ENCODE measurements at regions not wholly inside any gene's neighbourhood (a gene's known extent, or its start where the extent isn't known, plus 50 kb on each side); places are given as distances from the start of the nearest gene placed in this dataset.
"Not testable (repeated sequence)": the region's sequence is repeated elsewhere in the genome, so short reads cannot be mapped to it uniquely, and the experiment has no call there.

DNA sequence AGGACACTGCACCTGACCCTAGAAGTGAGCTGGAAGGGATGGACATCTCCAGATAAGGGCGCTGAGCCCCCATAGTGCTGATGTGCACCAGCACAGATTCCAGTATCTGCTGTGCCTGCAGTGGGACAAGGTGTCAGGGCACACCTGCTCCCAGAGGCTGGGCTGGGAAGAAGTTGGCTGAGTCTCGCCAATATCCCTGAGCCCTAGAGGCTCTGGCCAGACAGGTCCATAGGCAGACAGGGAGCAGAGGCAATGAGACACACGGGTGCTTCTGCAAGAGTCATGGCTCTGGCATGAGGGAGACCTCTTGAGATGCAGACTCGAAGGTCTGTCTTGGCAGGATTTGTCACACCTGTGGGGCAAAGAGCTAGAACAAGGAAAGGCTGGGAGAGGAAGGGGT is 1321.5 kb downstream of the UQCRFS1 start:
- DNase-seq: no peak

DNA sequence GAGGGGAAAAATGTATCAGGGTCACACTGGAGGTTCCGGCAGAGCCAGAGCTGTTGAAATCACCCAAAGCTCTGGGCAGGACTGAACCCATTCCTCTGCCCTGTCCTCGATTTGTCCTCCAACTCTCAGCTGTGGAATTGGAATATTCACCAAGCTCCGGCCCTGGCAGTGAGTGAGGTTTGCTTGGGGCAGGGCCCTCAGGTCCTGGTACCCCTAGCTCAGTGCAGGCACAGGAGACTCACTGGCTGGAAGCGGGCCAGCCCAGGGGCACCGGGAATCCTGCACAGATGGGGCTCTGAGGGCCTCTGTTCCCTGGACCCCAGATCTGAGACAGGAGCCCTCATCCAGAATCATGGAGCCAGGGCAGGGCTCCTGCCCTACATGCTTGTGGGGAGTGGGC is 1322.3 kb downstream of the UQCRFS1 start:
- DNase-seq: no peak

DNA sequence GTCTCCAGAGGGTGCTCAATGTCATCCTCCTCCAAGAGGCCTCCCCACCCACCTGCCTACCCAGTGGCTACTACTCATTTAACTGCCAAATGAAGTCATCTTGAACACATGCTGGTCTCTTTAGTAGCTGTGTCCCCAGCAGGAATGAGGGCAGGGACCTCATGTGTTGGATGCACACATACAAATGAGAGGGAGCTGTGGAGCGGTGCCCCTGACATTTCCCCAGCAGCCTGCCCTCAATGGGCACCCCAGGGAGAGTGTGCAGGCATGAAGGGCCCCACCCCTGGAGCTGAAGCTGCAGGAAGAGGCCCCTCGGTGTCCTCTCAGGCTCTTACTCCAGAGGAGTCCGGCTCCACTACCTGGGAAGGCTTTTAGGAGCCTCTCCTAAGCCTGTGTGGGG is 1322.7 kb downstream of the UQCRFS1 start:
- no peak for DNase-seq

DNA sequence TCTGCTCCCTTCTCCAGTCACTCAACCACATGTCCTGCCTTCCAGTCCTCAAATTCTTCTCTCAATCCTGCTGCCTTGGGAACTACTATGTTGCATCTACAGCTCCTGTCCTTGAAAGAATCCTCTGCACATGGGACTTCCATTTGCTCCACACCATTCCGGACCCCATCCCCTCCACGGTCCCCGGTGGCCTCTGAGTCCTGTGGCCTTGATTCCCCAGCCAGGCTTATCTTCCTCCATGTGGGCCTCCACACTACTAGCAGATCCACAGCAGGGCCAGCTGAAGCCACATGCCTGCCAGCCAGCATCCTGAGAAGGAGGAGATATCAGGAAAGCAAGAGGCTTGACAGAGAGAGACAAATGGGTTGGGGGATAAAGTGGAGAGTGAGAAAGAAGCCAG is 1323.8 kb downstream of the UQCRFS1 start:
- no peak for DNase-seq

GRCh38 chr19:27887946-27888345 is 1325.0 kb downstream of the UQCRFS1 start:
- DNase-seq: no peak

GRCh38 chr19:27885359-27885758 is 1327.6 kb downstream of the UQCRFS1 start:
- no peak for DNase-seq

GRCh38 chr19:27884376-27884775 is 1328.6 kb downstream of the UQCRFS1 start:
- DNase-seq: no peak

DNA sequence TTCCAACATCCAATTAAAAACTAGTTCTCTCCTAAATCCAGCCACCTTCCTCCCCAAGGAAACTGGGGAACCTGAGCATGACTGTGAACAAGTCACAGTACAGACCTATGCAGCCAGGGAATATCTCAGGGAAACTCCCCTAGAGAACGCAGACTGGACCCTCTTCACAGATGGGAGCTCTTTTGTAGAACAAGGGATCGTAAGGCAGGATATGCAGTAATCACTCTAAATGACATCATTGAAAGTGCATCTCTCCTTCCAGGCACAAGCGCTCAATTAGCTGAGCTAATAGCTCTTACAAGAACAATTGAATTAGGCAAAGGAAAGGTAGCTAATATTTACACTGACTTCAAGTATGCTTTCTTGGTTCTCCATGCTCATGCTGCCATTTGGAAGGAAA is 1331.7 kb downstream of the UQCRFS1 start:
- DNase-seq: no peak

DNA sequence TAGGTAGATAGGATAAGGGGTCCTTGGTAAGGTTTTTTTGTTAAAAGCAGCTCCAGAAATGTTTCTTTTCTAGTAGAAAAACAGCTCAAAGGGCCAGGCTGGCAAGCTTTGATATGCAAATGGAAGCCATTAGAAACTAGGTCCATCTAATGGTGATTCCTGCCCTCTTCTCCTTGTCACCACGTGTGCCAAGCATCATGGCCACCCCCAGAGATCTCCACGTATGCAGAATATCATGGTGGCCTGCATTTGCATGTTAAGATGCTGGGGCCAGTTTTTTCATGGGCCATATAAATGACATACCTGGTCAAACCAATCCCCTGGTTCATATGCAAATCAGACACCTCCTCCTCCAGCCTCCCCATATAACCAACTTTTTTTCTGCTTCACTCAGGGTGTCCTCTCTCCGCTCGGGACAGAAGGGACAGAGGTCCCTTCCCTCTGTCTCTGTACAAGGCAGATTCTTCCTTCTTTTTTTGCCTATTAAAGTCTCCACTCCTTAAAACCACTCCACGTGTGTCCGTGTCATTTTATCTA is 1335.9 kb downstream of the UQCRFS1 start:
- DNase-seq: no peak

DNA sequence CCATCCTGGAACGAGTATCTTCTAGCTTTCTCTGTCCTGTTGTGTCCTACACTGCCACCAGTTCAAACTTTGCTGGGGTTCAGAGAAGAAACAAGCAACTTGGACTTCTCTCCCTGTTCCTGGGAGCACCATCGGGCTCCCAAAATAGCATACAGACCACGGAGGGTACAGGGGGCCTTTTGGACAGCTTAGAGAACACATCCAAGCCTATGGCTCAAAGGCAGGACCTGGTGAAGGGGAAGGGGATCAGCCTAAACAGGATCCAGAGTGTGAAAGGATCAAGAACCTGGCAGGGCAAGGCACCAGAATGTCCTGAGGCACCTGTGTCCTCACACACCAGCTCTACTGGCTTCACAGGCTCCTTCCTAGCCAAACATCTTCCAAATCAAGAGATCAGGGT is 1336.5 kb downstream of the UQCRFS1 start:
- no peak for DNase-seq

GRCh38 chr19:27872370-27872769 is 1340.6 kb downstream of the UQCRFS1 start:
- DNase-seq: no peak

DNA sequence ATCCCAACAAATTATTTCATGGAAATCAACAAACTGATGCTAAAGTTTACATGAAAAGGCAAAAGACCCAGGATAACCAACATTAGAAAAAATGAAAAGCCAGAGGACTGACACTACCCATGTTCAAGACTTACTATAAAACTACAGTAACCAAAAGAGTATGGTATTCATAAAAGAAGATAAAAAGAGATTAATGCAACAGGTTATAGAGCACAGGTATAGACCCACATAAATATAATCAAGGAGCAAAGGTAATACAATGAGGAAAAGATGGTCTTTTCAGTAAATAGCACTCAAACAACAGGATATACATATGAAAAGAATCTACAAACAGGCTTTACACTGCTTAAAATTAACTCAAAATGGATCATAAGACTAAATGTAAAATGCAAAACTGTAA is 1342.7 kb downstream of the UQCRFS1 start:
- no peak for DNase-seq

DNA sequence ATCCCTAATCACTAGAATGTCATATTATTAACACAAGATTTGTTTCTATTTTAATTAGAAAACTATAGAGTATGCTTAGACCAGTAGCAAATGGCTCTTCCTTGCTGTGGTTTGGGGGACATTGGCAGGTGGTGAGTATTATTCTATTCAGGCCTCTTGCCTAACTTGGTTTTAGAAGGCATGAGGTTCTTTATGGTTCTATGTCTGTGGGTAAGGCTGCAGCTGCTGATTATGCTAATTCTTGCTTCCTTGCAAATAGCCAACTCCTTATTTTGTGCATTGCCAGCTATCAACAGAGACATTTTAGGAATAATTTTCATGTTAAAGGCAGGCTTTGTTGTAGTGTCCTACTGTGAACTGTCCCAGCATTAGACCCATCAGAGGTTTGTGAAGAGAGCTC is 1344.9 kb downstream of the UQCRFS1 start:
- DNase-seq: no peak

- no peak for DNase-seq
Observed at GRCh38 chr19:27865927-27866777, 1346.8 kb downstream of the UQCRFS1 start.

DNA sequence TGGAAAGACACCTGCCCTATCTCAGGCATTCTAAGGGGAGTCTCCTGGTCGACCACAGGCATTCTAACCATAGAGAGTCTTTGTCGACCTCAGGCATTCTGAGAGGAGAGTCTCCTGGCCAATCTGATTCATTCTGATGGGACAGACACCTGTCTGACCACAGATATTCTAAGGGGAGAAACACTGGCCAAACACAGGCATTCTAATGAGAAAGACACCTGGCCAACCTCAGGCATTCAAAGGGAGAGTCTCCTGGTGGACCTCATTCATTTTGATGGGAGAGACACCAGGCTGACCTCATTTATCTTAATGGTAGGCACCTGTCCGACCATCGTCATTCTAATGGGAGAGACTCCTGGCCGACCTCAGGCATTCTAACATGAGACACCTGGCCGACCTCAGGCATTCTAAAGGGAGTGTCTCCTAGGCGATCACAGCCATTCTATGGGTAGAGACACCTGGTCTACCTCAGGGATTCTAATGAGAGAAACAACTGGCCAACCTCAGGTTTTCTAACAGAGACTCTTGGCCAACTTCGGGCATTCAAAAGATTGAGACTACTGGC is 1351.5 kb downstream of the UQCRFS1 start:
- no peak for DNase-seq

DNA sequence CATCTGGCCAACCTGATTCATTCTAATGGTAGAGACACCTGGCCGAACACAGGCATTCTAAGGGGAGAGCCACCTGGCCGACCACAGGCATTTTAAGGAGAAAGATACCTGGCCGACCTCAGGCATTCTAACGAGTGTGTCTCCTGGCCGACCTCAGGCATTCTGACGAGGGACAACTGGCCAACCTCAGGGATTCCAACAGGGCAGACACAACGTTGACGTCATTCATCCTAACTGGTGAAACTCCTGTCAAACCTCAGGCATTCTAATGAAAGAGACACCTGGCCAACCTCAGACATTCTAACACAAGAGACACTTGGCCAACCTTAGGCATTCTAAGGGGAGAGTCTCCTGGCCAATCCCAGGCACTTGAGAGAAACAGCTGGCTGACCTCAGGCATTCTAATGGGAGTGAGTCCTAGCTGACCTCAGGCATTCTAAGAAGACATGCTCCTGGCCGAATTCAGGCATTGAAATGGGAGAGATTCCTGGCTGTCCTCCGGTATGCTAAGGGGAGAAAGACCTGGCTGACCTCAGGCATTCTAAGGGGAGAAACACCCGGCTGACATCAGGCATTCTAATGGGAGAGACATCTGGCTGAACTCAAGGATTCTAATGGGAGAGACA is 1352.5 kb downstream of the UQCRFS1 start:
- no peak for DNase-seq

DNA sequence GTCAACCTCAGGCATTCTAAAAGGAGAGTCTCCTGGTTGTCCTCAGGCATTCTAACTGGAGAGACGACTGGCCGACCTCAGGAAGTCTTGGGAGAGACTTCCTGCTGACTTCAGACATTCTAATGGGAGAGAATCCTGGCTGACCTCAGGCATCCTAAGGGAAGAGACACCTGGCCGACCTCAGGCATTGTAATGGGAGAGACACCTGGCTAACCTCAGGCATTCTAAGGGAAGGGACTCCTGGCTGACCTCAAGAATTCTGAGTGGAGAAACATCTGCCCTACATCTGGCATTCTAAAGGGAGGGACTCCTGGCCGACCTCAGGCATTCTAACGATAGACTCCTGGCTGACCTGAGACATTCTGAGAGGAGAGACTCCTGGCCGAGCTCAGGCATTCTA is 1353.3 kb downstream of the UQCRFS1 start:
- DNase-seq: no peak

DNA sequence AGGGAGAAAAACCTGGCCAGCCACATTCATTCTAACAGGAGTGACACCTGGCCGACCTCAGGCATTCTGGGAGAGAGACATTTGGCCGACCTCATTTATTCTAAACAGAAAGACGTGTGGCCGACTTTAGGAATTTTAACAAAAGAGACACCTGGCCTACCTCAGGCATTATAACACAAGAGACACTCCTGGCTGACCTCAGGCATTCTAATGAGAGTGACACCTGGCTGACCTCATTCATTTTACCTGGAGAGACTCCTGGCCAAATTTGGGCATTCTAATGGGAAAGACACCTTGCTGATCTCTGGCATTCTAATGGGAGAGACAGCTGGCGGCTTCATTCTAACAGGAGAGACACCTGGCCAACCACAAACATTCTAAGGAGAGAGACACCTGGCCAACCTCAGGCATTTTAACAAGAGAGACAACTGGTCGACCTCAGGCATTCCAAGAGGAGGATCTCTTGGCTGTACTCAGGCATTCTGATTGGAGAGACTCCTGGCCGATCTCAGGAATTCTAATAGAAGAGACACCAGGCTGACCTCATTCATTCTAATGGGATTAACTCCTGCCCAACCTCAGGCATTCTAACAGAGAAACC is 1353.9 kb downstream of the UQCRFS1 start:
- DNase-seq: no peak

GRCh38 chr19:27852931-27853330 is 1360.0 kb downstream of the UQCRFS1 start:
- not testable (repeated sequence) for DNase-seq

DNA sequence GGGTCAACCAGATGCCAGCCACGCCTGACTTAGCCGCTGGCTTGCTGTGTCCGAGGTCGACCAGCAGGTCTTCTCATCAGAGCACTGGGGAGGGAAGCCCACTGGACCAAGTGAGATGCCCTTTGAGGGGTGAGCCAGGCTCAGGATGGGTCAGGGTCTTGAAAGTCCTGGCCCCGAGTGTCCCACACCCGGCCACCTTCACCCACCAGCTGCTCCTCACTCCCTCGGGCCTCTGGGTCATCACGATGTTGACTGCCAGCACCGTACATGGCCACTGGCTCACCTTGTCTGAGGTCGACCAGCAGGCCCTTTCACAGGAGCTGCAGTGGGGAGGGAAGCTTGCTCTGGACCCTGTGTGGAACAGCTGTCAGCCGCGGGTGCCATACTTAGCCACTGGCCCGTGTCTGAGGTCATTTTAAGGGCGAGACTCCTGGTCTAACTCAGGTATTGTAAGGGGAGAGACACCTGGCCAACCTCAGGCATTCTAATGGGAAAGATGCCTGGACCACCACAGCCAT is 1361.3 kb downstream of the UQCRFS1 start:
- DNase-seq: no peak

DNA sequence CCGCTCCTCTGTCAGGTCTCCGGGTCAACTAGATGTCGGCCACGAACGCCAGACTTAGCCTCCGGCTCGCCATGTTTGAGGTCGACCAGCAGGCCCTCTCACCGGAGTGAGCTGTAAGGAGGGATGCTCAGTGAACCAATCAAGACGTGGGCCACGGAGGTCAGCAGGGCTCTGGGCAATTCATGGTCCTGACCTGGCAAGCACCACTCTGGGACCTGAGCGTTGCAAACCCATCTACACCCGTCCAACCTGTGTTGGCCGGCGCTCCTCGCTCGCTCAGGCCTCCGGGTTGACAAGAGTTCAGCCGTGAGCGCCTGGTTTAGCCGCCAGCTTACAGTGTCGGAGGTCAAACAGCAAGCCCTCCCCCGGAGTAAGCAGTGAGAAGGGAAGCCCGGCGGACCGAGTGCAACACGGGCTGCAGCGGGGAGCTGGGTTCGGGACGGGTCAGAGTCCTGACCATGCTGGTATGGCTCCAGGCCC is 1361.9 kb downstream of the UQCRFS1 start:
- DNase-seq: no peak

DNA sequence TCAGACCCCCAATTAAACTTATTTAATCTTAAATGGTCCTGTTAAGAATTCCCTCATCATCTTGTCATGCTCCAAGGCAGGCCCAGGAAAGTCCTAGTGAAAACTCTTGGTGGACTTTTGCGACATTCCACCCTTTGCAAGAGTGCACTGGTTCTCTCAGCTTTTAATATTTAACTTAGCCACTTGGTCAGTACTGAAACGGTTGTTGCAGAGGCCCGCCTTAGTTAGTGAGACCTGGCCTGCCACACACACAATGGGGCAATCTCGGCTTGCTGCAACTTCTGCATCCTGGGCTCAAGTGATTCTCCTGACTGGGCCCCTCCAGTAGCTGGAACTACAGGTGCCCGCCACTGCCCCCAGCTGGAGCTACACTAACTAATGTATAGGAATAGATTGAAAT is 1366.0 kb downstream of the UQCRFS1 start:
- no peak for DNase-seq

DNA sequence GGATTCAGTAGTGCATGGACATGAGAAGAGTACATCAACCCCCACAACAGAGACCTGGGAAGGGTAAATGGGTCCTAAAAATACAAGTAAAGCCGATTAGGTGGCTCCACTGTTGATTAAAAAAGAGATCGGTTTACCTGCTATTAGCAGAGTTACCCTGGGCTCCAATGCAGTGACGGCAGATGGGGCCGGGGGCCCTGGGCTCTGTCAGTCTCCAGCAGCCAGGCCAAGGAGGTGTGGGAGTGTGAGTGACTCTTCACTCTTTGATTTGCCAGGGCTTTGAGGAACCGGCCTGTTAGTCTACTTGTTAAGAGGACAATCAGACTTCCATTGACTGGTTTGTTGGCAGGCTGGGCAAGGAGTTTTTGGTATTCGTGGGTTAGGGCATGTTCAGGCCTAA is 1368.7 kb downstream of the UQCRFS1 start:
- DNase-seq: no peak

Measured in NCI-H1092 treated with DMSO at 0.1 percent for 48 hours (cell line).